ENCODE measurements at regions not wholly inside any gene's neighbourhood (a gene's known extent, or its start where the extent isn't known, plus 50 kb on each side); places are given as distances from the start of the nearest gene placed in this dataset.

DNA sequence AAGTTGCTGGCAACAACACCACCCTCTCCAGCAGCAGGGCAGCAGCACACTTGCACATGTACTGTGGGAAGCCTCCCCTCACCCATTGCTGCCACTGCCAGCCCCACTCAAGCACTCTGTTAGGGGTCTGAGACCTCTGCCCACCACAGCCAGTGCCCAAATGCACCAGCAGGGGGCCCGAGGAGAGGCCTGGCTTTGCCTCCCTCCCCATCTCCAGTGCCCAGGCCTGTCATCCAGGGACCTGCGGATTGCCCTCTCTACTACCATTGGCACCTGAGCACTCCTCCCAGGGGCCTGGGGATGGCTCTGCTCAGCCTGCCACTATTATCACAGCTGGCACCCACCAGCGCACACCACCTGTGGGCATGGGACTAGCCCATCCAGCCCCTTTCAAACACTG, 175.7 kb downstream of the PMAIP1 start:
- Mint-ChIP-seq H3K4me3 (no peak overlapping the region), H3K27me3 (ENCODE audit: low read depth) (peaks cover 6% of the 10 kb centered on the region), H3K9me3 (peaks cover 43% of the 10 kb centered on the region), H3K27ac (no peak overlapping the region), H3K4me1 (no peaks in the 10 kb centered on the region), H3K36me3 (no peaks in the 10 kb centered on the region)
- TF ChIP-seq, protein P1, sequence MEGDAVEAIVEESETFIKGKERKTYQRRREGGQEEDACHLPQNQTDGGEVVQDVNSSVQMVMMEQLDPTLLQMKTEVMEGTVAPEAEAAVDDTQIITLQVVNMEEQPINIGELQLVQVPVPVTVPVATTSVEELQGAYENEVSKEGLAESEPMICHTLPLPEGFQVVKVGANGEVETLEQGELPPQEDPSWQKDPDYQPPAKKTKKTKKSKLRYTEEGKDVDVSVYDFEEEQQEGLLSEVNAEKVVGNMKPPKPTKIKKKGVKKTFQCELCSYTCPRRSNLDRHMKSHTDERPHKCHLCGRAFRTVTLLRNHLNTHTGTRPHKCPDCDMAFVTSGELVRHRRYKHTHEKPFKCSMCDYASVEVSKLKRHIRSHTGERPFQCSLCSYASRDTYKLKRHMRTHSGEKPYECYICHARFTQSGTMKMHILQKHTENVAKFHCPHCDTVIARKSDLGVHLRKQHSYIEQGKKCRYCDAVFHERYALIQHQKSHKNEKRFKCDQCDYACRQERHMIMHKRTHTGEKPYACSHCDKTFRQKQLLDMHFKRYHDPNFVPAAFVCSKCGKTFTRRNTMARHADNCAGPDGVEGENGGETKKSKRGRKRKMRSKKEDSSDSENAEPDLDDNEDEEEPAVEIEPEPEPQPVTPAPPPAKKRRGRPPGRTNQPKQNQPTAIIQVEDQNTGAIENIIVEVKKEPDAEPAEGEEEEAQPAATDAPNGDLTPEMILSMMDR (IDR thresholded peaks at IDR 0.05; ENCODE audit: unreplicated experiment): no peak
- DNase-seq (ENCODE audit: low spot score in 2 of 2, unreplicated experiment in 2 of 2): no peak

DNA sequence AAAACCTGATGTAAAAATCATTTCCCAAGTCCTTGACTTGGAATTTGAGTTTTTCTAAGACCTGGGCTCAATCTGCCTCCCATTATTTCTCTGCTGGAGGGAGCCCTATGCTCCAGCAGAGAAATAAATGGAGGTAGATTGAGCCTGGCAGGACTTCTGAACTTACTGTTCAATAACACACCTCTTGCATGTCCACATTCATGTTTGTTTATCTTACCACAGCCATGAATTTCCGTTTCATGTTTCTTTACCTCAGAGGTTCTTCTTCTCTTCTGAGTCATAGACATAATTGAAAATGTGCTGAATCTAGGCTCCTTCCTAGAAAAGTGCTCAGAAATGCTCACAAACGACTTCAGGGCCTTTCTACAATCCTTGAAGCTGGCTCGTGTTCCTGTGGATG, 170.8 kb downstream of the PMAIP1 start:
- Mint-ChIP-seq H3K4me3 (no peak overlapping the region), H3K4me1 (no peaks in the 10 kb centered on the region), H3K27ac (no peak overlapping the region), H3K27me3 (ENCODE audit: low read depth) (peaks cover 4% of the 10 kb centered on the region), H3K36me3 (no peaks in the 10 kb centered on the region), H3K9me3 (peaks cover 16% of the 10 kb centered on the region)
- no peak for DNase-seq (ENCODE audit: low spot score in 2 of 2, unreplicated experiment in 2 of 2)
- TF ChIP-seq, protein P1 (IDR thresholded peaks at IDR 0.05; ENCODE audit: unreplicated experiment): no peak

DNA sequence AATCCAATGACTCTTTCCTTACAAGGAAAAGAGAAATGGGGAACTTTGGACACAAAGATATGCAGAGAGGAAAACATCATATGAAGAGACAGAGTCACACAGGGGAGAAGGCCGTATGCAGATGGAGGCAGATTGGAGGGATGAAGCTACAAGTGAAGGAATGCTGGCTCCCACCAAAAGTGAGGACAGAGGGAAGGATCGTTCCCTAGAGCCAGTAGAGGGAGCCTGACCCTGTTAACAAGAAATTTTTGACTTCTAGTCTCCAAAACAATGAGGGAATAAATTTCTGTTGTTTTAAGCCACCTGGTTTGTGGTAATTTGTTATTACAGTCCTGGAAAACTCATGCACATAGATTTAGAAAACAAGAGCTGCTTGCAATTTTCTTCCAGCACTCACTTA, 169.3 kb downstream of the PMAIP1 start:
- no peaks in the 10 kb centered on the region for H3K4me1 Mint-ChIP-seq
- TF ChIP-seq, protein P1 (IDR thresholded peaks at IDR 0.05; ENCODE audit: unreplicated experiment): no peak
- peaks cover 12% of the 10 kb centered on the region for H3K9me3 Mint-ChIP-seq
- no peak overlapping the region for H3K4me3 Mint-ChIP-seq
- peaks cover 4% of the 10 kb centered on the region for H3K27me3 Mint-ChIP-seq (ENCODE audit: low read depth)
- no peaks in the 10 kb centered on the region for H3K36me3 Mint-ChIP-seq
- DNase-seq (ENCODE audit: low spot score in 2 of 2, unreplicated experiment in 2 of 2): no peak
- H3K27ac Mint-ChIP-seq: no peak overlapping the region

DNA sequence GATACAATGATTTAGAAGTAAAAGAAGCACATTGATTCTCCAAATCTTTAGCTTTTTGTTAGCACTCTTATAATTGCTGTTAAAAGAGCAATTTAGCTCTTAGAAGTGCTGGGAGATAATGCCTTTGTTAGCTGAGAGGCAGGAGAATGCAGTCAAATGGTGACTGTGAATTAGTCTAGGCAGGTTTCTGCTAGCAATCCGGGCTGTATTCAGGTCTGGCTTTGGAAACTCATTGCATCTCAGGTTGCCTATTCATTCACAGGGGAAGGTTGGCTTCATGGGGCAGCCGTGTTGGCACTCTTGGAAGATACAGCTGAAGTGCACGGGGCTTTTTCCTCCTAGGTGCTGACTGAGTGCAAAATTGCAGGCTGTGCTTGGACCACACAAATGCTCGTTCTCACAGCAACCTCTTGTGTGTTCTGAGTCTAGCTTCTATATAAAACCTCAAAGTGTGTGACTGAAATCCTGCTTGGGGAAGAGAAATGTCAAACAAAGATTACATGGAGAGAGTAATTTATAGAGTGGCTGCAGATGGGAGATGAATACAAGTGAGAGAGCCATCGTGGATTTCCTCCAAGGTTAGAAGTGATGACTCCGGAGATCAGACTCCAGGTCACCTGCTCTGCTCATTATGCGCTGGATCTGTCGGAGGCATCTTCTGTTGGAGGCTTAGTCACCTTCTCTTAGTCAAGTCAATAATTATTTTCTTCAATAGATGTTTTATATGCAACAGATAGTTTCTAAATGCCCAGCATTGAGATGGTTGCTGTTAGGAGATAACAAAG, 167.8 kb downstream of the PMAIP1 start:
- H3K36me3 Mint-ChIP-seq: no peaks in the 10 kb centered on the region
- H3K4me1 Mint-ChIP-seq: no peaks in the 10 kb centered on the region
- peaks cover 4% of the 10 kb centered on the region for H3K27me3 Mint-ChIP-seq (ENCODE audit: low read depth)
- DNase-seq (ENCODE audit: low spot score in 2 of 2, unreplicated experiment in 2 of 2): no peak
- H3K27ac Mint-ChIP-seq: no peak overlapping the region
- TF ChIP-seq, protein P1 (IDR thresholded peaks at IDR 0.05; ENCODE audit: unreplicated experiment): no peak
- H3K4me3 Mint-ChIP-seq: no peak overlapping the region
- peaks cover 7% of the 10 kb centered on the region for H3K9me3 Mint-ChIP-seq

DNA sequence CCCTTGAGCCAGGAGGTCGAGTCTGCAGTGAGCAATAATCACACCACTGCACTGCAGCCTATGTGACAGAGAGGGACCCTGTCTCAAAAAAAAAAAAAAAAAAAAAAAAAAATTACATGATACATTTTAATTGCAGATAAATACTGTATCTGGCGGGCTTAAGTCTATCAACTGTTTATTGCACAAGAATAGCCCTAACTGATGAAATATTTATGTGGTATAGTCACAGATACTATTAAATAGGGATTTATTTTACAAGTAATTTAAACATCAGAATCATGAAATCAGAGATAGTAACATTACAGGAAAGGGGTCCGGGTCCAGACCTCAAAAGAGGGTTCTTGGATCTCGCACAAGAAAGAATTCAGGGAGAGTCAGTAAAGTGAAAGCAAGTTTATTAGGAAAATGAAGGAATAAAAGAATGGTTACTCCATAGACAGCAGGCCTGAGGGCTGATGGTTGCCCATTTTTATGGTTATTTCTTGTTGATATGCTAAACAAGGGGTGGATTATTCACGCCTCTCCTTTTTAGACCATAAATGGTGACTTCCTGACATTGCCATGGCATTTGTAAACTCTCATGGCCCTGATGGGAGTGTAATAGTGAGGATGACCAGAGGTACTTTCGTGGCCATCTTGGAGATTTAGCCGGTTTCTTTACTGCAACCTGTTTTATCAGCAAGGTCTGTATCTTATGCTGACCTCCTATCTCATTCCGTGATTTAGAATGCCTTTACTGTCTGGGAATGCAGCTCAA, 166.6 kb downstream of the PMAIP1 start:
- H3K4me3 Mint-ChIP-seq: no peak overlapping the region
- H3K4me1 Mint-ChIP-seq: no peaks in the 10 kb centered on the region
- peaks cover 4% of the 10 kb centered on the region for H3K27me3 Mint-ChIP-seq (ENCODE audit: low read depth)
- TF ChIP-seq, protein P1 (IDR thresholded peaks at IDR 0.05; ENCODE audit: unreplicated experiment): no peak
- no peak overlapping the region for H3K27ac Mint-ChIP-seq
- no peaks in the 10 kb centered on the region for H3K36me3 Mint-ChIP-seq
- no peak for DNase-seq (ENCODE audit: low spot score in 2 of 2, unreplicated experiment in 2 of 2)
- peaks cover 4% of the 10 kb centered on the region for H3K9me3 Mint-ChIP-seq

Data from mesothelial cell of epicardium (in vitro differentiated cells).